Natural killer cell treated with Interleukin-12 subunit alpha and Interleukin-12 subunit beta and Interleukin-15 and Interleukin-18, amount 100 ng/mL, for 72 hours (primary cell): ENCODE measurements at regions not wholly inside any gene's neighbourhood (a gene's known extent, or its start where the extent isn't known, plus 50 kb on each side); places are given as distances from the start of the nearest gene placed in this dataset.

Source experiments
- ATAC-seq, 2 donors: fragments of 150-1000 bp; cut with Tn5 transposase in 1 of 2; sonication (Bioruptor Pico), chemical (Tn5 transposase) in 1 of 2; 2 replicates each; pipeline ENCODE4 v1.10.0; 2021
- DNase-seq: peaks from one replicate; pipeline ENCODE4 v3.0.0; 2022; ENCODE audit warnings: low spot score
- H3K27ac Mint-ChIP-seq, 2 donors: 1 replicate in 1 of 2; 2 replicates in 1 of 2; pipeline ENCODE4 v1.8.0; 2022; ENCODE audit warnings: mixed read lengths in 2 of 2, mild to moderate bottlenecking in 1 of 2, moderate library complexity in 1 of 2
- H3K27me3 Mint-ChIP-seq, 2 donors: 1 replicate in 1 of 2; 2 replicates in 1 of 2; pipeline ENCODE4 v1.8.0; 2022; ENCODE audit warnings: mixed read lengths in 2 of 2
- H3K36me3 Mint-ChIP-seq: one replicate; pipeline ENCODE4 v1.8.0; 2022; ENCODE audit warnings: mixed read lengths
- H3K4me1 Mint-ChIP-seq, 2 donors: 1 replicate in 1 of 2; 2 replicates in 1 of 2; pipeline ENCODE4 v1.8.0; 2022; ENCODE audit warnings: low read depth in 2 of 2, mixed read lengths in 2 of 2, mild to moderate bottlenecking in 1 of 2
- H3K4me3 Mint-ChIP-seq: one replicate; pipeline ENCODE4 v1.8.0; 2022; ENCODE audit warnings: mixed read lengths
- H3K9me3 Mint-ChIP-seq: 2 replicates; pipeline ENCODE4 v1.8.0; 2022; ENCODE audit warnings: mixed read lengths

DNA sequence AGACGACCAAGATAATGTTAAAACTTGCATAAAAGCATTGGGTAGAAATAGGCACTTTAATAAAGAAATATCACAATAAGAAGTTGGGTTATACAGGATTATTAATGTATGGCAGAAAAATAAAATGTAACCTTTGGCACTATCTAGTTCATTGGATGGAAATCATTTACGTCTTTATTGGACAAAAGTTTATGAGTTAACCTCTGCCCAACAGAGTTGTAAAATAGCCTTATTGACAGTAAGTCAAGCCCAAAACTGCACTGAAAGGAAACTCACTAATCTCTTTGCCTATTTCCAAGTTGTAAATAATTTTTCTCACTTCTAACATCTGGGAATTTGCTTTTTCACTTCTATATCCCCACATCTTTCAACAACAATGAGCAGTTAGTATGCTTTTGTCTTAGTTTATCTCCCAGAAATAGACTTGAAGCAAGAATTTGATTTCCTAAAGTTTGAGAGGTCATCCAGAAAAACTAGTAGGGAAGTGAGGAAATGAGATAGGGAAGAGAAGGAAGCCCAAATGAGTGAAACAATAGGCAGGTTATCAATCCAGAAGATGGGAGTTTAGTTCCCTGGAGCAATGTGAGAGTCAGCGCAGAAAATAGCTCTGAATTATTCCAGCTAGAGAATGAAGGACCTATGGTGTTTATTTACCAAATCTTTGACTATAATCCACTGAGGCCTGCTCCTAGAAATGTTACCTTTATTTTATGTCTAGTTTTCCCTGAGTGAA lies 434.8 kb downstream of the CCER1 start:
- ATAC-seq, result no peak
- no peaks in the 10 kb centered on the region for H3K4me1 Mint-ChIP-seq
- no peak for DNase-seq
- H3K4me3 Mint-ChIP-seq, result no peak overlapping the region
- no peaks in the 10 kb centered on the region for H3K36me3 Mint-ChIP-seq
- H3K27me3 Mint-ChIP-seq, result no peaks in the 10 kb centered on the region
- peaks cover 10% of the 10 kb centered on the region for H3K9me3 Mint-ChIP-seq
- H3K27ac Mint-ChIP-seq, result no peak overlapping the region

DNA sequence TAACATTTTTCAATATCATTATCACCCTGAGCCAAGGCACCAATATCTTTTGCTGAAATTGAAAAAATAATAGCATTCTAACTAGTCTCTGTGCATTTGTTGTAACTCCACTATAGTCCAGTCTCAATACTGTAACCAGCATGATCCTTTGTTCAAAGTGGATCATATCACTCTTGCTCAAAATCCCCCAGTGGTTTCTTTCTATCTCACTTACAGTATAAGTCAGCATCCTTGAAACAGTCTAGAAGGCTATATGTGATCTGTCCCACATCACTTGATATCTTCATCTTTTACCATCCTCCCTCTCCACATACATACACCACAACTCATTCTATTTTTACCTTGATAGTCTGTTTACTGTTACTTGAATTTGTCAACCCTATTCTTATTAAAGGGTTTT lies 435.7 kb downstream of the CCER1 start:
- no peak overlapping the region for H3K4me3 Mint-ChIP-seq
- DNase-seq (no peak), ATAC-seq (no peak)
- no peak overlapping the region for H3K27ac Mint-ChIP-seq
- no peaks in the 10 kb centered on the region for H3K4me1 Mint-ChIP-seq
- peaks cover 10% of the 10 kb centered on the region for H3K9me3 Mint-ChIP-seq
- H3K27me3 Mint-ChIP-seq, result no peaks in the 10 kb centered on the region
- H3K36me3 Mint-ChIP-seq, result no peaks in the 10 kb centered on the region

DNA sequence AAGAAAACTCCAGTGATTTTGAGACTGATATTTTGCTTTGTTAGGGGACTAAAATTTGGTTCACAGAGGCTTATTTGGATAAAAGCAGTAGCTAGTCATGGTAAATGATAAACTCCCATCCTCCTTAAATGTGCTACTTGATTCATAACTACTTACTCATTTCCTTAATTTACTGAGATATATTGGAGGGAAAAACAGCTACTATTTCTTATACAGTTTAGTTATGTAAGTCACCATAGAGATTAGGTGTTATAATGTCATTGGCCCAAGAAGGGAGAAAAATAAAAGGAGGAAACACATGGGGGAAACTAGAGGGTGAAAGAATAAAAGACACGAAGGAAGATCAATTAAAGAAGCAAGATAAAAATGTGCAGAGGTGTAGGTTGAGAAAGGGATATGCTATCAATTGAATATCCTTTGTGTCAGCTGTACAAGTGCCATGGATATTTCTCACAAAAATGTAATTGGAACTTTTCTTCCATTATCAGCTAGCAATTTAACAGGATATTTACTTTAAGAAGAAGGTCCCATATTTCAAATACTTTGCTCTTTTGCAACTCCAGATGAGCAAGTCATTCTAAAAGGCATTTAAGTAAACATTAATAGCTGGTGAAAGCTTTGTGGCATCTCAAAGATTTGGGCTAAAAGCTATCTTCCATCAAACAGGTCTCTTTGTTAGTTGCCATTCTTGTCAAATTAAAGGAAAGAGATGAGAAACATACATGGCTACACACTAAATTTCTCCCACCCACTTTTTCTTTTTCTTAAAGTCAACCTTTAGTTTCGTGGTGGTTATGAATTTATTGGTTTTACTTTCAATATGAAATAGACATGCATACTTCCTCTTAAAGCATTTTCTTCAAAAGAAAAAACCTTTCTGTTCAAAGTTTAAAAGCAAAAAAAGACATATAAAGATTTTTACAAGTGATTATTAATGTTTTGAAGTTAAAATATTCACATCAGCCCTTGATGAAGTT lies 439.5 kb downstream of the CCER1 start:
- H3K27me3 Mint-ChIP-seq, result no peaks in the 10 kb centered on the region
- no peak for ATAC-seq

DNA sequence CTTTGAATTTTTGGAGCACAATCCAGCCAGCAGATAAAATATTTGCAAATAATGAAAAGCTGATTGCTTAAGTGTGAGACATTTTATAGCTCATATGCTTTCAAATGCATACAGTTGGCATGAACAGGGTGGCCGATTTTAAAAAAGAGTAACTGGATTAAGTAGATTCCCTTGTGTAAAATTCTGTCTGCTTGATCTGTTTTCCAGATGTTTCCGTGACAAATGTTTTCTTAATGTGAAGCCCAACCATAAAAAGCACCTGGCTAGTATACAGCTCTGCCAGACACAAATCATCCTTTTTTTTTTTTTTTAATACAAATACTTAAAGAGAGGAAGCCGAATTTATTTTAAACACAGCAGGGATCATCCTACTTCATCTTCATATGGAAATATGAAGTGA lies 440.7 kb downstream of the CCER1 start:
- ATAC-seq (no peak), DNase-seq (no peak)
- H3K4me3 Mint-ChIP-seq, result no peak overlapping the region
- H3K9me3 Mint-ChIP-seq, result peaks cover 11% of the 10 kb centered on the region
- no peaks in the 10 kb centered on the region for H3K27me3 Mint-ChIP-seq
- H3K27ac Mint-ChIP-seq, result no peak overlapping the region
- no peaks in the 10 kb centered on the region for H3K4me1 Mint-ChIP-seq
- H3K36me3 Mint-ChIP-seq, result no peaks in the 10 kb centered on the region

More for the DNA sequence above, 439.5 kb downstream of the CCER1 start:
- DNase-seq, result no peak
- H3K36me3 Mint-ChIP-seq, result no peaks in the 10 kb centered on the region
- H3K4me1 Mint-ChIP-seq, result no peaks in the 10 kb centered on the region
- no peak overlapping the region for H3K4me3 Mint-ChIP-seq
- no peak overlapping the region for H3K27ac Mint-ChIP-seq
- H3K9me3 Mint-ChIP-seq, result peaks cover 10% of the 10 kb centered on the region

DNA sequence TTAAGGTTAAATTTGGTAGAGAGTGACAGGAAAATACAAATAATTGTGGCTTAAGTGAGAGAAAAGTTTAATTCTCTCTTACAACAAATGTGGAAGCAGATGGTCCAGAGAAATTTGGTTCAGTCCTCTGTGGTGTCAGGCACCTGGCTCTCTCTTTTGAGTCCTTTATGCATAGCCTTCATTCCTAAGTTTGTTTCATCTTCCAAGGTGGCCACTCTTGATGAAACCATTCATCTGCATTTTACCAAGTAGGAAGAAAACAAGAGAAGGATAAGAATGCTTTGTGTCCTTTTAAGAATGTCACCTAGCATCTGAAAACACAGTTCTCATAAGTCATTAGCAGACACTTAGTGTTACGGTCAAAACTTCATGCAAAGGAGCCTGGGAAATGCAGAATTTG lies 442.5 kb downstream of the CCER1 start:
- no peak for ATAC-seq
- Mint-ChIP-seq H3K9me3 (peaks cover 4% of the 10 kb centered on the region), H3K27ac (no peak overlapping the region), H3K4me1 (no peaks in the 10 kb centered on the region), H3K36me3 (no peaks in the 10 kb centered on the region), H3K4me3 (no peak overlapping the region), H3K27me3 (no peaks in the 10 kb centered on the region)
- no peak for DNase-seq

DNA sequence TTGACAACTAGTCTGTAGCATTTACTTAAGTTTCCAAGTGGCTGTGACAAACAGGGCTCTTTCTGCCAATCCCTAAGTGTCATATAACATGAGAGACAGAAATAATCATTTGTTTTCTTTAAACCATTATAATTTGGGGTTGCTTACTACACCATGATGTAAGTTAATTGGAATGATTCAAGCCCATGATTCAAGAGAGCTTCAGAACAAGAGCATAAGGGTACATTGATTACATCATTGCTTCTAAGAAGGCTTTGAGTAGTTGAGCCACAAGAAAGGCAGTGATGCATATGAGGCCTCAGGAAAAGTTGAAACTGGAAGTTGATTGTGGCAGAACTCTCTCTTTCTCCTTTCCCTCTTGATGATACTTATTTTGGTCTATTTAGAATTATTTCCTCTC lies 444.0 kb downstream of the CCER1 start:
- no peaks in the 10 kb centered on the region for H3K4me1 Mint-ChIP-seq
- H3K4me3 Mint-ChIP-seq, result no peak overlapping the region
- no peak for DNase-seq
- H3K36me3 Mint-ChIP-seq, result no peaks in the 10 kb centered on the region
- H3K27ac Mint-ChIP-seq, result no peak overlapping the region
- H3K9me3 Mint-ChIP-seq, result peaks cover 4% of the 10 kb centered on the region
- H3K27me3 Mint-ChIP-seq, result no peaks in the 10 kb centered on the region
- ATAC-seq, result no peak

DNA sequence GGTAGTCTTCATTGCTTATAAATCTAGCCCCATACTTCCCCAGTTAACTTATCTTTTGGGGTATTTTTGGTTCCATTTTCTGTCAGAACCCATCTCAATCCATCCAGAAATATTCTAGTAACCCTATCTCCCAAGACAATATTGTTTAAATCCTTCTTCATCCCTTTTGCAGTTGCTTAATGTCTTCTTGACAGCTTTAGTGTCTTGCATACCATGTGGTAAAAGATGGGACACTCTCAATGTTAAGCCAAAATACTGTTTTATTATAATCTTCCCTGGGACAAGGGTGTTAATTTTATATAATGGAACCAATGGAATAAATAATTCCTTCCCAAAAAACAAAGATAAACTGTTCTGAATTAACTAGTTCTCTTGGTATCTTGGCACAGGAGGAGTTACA lies 450.2 kb downstream of the CCER1 start:
- no peak overlapping the region for H3K27ac Mint-ChIP-seq
- no peaks in the 10 kb centered on the region for H3K4me1 Mint-ChIP-seq
- ATAC-seq (no peak), DNase-seq (no peak)
- no peaks in the 10 kb centered on the region for H3K27me3 Mint-ChIP-seq
- H3K9me3 Mint-ChIP-seq, result peaks cover 7% of the 10 kb centered on the region
- H3K36me3 Mint-ChIP-seq, result no peaks in the 10 kb centered on the region
- no peak overlapping the region for H3K4me3 Mint-ChIP-seq

DNA sequence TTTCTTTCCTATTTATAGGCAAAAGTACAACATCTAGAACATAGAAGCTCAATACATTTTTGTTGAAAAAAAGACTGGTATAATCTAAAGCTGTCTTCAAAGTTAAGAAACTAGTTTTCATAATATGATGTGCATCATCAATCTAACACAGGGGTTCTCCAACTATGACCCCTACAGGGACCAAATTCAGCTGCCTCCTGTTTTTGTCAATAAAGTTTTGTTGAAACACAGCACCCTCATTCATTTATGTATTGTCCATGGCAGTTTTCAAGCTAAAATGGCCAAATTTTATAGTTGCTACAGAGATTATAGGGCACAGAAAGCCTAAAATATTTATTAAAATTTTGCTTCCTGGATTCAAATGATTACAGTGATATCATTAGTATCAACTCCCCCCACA lies 452.9 kb downstream of the CCER1 start:
- no peaks in the 10 kb centered on the region for H3K4me1 Mint-ChIP-seq
- no peaks in the 10 kb centered on the region for H3K27me3 Mint-ChIP-seq
- peaks cover 8% of the 10 kb centered on the region for H3K9me3 Mint-ChIP-seq
- no peaks in the 10 kb centered on the region for H3K36me3 Mint-ChIP-seq
- no peak overlapping the region for H3K27ac Mint-ChIP-seq
- DNase-seq (no peak), ATAC-seq (no peak)
- no peak overlapping the region for H3K4me3 Mint-ChIP-seq

DNA sequence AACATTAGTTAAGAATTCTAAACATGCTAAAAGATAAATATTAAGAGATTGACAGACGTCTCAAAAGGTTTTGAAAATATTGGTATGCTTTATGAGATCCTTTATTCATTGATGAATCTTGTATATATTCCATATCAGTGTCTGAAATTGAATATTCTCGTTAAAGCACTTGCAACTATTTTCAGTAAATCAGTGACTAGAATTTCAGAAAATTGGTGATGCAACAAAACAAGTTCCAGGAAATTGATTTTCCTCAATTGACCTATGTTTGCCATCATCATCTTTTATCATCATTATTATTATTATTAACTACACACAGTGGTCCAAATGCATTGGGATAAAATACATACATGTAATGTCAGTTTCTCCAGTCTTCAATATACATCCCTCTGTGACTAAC lies 453.6 kb downstream of the CCER1 start:
- Mint-ChIP-seq H3K27ac (no peak overlapping the region), H3K27me3 (no peaks in the 10 kb centered on the region), H3K9me3 (peaks cover 8% of the 10 kb centered on the region), H3K4me3 (no peak overlapping the region), H3K36me3 (no peaks in the 10 kb centered on the region), H3K4me1 (no peaks in the 10 kb centered on the region)
- DNase-seq (no peak), ATAC-seq (no peak)

DNA sequence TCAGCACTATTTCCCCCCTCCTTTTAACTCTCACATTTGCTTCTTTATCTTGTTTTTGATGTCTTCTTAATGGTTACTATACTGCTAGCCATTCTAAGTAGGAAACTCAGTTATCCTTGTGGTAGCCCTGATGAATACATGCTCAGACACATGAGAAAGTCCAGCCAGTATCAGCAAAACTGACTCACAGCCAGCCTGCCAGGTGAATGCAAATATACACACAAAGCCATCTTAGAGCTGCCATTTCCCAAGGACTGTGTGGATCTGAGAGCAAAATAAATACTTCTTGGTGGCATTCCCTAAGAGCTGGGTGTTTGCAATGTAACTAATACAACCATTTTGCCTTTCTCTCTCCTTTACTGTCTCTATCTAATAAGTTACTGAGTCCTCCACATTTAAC lies 455.2 kb downstream of the CCER1 start:
- Mint-ChIP-seq H3K27ac (no peak overlapping the region), H3K9me3 (peaks cover 7% of the 10 kb centered on the region), H3K4me3 (no peak overlapping the region), H3K27me3 (no peaks in the 10 kb centered on the region), H3K4me1 (no peaks in the 10 kb centered on the region), H3K36me3 (no peaks in the 10 kb centered on the region)
- DNase-seq, result no peak
- ATAC-seq, result no peak

DNA sequence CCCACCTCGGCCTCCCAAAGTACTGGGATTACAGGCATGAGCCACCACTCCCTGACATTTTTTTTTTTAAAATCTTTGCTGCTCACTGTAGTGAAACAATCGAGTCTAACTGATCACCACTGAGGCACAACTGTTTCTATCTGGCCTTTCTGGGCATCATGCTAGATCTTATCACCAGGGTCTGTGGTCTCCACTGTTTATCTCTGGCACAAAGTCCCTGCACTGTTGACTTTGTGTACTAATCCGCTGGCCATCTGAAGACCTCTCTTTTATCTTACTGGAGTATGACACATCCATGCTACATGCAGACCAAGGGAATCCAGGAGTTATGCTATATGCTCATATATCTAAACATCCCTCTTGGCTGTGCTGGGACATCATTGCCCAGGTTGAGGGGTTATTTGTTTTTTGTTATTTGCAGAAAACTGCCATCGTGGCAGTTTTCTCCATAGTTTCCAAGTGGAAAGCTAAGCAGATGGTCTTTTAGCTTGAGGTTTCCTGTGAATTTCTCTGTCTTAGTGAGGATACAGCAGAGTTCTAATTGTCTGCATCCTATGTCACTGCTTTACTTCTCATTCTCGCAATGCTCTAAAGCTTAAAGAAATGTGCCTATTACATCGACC lies 456.9 kb downstream of the CCER1 start:
- Mint-ChIP-seq H3K4me3 (no peak overlapping the region), H3K27ac (no peak overlapping the region), H3K36me3 (no peaks in the 10 kb centered on the region), H3K4me1 (no peaks in the 10 kb centered on the region), H3K27me3 (no peaks in the 10 kb centered on the region), H3K9me3 (peaks cover 3% of the 10 kb centered on the region)
- no peak for DNase-seq
- no peak for ATAC-seq

DNA sequence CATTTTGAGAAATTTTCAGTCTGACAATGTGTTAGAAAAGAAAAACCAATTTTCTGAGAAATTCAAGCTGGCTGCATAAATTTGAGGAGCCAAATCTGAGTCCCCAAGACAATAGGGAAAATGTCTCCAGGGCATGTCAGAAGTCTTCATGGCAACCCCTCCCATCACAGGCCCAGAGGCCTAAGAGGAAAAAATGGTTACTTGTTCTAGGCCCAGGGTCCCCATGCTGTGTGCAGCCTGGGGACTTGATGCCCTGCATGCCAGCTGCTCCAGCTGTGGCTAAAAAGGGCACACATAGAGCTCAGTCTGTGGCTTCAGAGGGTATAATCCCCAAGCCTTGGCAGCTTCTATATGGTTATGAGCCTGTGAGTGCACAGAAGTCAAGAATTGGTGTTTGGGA lies 464.6 kb downstream of the CCER1 start:
- Mint-ChIP-seq H3K4me3 (no peak overlapping the region), H3K27me3 (no peaks in the 10 kb centered on the region), H3K4me1 (no peaks in the 10 kb centered on the region), H3K27ac (no peak overlapping the region), H3K9me3 (peaks cover 16% of the 10 kb centered on the region), H3K36me3 (no peaks in the 10 kb centered on the region)
- DNase-seq (no peak), ATAC-seq (no peak)

DNA sequence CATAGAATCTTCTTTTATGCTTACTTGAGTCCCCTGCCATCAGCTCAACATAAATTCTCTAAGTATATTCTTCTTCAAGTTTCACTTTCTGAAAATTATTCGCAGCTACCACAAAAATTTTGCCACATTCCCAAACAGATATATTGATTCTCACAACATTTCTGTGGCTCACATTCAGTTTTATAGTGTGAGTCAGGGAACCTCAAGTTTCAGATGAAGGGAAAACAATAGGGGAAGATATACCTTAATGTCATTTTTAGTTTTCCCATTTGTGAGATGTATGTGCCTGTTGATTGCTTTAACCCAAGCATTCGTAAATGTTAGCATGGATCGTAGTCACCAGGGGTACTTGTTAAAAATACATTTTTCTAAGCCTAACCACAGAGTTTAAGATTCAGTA lies 465.8 kb downstream of the CCER1 start:
- Mint-ChIP-seq H3K4me1 (no peaks in the 10 kb centered on the region), H3K27me3 (no peaks in the 10 kb centered on the region), H3K4me3 (no peak overlapping the region), H3K9me3 (peaks cover 16% of the 10 kb centered on the region), H3K27ac (no peak overlapping the region), H3K36me3 (no peaks in the 10 kb centered on the region)
- ATAC-seq (no peak), DNase-seq (no peak)

DNA sequence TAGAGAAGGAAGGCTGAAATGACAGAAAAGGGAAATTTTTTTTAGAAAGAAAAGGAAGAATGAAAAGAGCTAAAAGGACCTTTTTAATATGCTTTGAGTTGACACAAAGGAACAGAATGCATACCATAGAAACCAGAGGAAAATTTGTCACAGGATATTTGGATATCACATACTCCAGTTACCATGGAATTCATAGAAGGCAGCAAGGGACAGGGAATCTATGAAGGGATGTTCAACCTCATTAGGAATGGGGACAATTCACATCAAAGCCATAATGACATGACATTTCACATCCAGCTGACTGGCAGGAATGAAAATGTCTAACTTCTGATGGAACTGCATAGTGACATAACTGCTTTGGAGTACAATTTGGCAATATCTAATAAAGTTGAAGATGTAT lies 469.4 kb downstream of the CCER1 start:
- no peak for DNase-seq
- Mint-ChIP-seq H3K27ac (no peak overlapping the region), H3K27me3 (no peaks in the 10 kb centered on the region), H3K4me3 (no peak overlapping the region), H3K4me1 (no peaks in the 10 kb centered on the region), H3K36me3 (no peaks in the 10 kb centered on the region), H3K9me3 (peaks cover 12% of the 10 kb centered on the region)
- ATAC-seq, result no peak
